GM06990 (cell line): ENCODE measurements at regions not wholly inside any gene's neighbourhood (a gene's known extent, or its start where the extent isn't known, plus 50 kb on each side); places are given as distances from the start of the nearest gene placed in this dataset.

Experiments used
- DNase-seq: peaks from one replicate; pipeline ENCODE4 v3.0.0-alpha.2; 2011; ENCODE audit not compliant: insufficient read length; ENCODE audit errors: extremely low read depth
- H3K27me3 ChIP-seq: replicated peaks from 2 replicates; pipeline ENCODE4 v1.6.0; 2011; ENCODE audit warnings: low read length; ENCODE audit not compliant: control insufficient read depth, insufficient read depth
- H3K36me3 ChIP-seq: 2 replicates; pipeline ENCODE4 v1.5.1; 2011; ENCODE audit warnings: low read length; ENCODE audit not compliant: control insufficient read depth, insufficient read depth
- H3K4me3 ChIP-seq: replicated peaks from 2 replicates; pipeline ENCODE4 v1.5.1; 2011; ENCODE audit warnings: low read depth, mild to moderate bottlenecking, control low read depth, low read length
- CTCF ChIP-seq: IDR thresholded peaks from 2 replicates; pipeline ENCODE4 v1.5.1; 2011; ENCODE audit warnings: low read length, control low read depth, mild to moderate bottlenecking, inconsistent platforms; ENCODE audit not compliant: insufficient read depth, poor library complexity, severe bottlenecking

GRCh38 chr5:2549354-2549753 lies 202.1 kb downstream of the IRX2 start:
- no peak for TF ChIP-seq CTCF
- H3K27me3 ChIP-seq = no peaks in the 10 kb centered on the region
- H3K4me3 ChIP-seq = no peak overlapping the region
- H3K36me3 ChIP-seq = no peaks in the 10 kb centered on the region
- DNase-seq = no peak

GRCh38 chr5:2546938-2547337 lies 204.5 kb downstream of the IRX2 start:
- Histone ChIP-seq H3K4me3 (no peak overlapping the region), H3K27me3 (no peaks in the 10 kb centered on the region), H3K36me3 (no peaks in the 10 kb centered on the region)
- DNase-seq = no peak
- TF ChIP-seq CTCF = no peak

GRCh38 chr5:2544003-2544402 lies 207.5 kb downstream of the IRX2 start:
- H3K27me3 ChIP-seq = no peaks in the 10 kb centered on the region
- TF ChIP-seq CTCF = no peak

GRCh38 chr5:2542821-2543220 lies 208.7 kb downstream of the IRX2 start:
- H3K27me3 ChIP-seq = no peaks in the 10 kb centered on the region
- no peak overlapping the region for H3K4me3 ChIP-seq
- no peak for DNase-seq
- no peak for TF ChIP-seq CTCF
- no peaks in the 10 kb centered on the region for H3K36me3 ChIP-seq

More at GRCh38 chr5:2544003-2544402, 207.5 kb downstream of the IRX2 start:
- DNase-seq = no peak
- H3K4me3 ChIP-seq = no peak overlapping the region
- H3K36me3 ChIP-seq = no peaks in the 10 kb centered on the region

GRCh38 chr5:2542026-2542425 lies 209.5 kb downstream of the IRX2 start:
- DNase-seq = no peak
- Histone ChIP-seq H3K4me3 (no peak overlapping the region), H3K36me3 (no peaks in the 10 kb centered on the region), H3K27me3 (no peaks in the 10 kb centered on the region)
- TF ChIP-seq CTCF = no peak

GRCh38 chr5:2538169-2538568 lies 213.3 kb downstream of the IRX2 start:
- H3K36me3 ChIP-seq = no peaks in the 10 kb centered on the region
- no peak overlapping the region for H3K4me3 ChIP-seq
- no peak for DNase-seq
- TF ChIP-seq CTCF = no peak
- H3K27me3 ChIP-seq = no peaks in the 10 kb centered on the region
